DND-41 (cell line): ENCODE measurements at regions not wholly inside any gene's neighbourhood (a gene's known extent, or its start where the extent isn't known, plus 50 kb on each side); places are given as distances from the start of the nearest gene placed in this dataset.

Source experiments
- ATAC-seq: fragments of 200-7000 bp; cut with Tn5 transposase; 3 replicates; pipeline ENCODE4 v1.9.1; 2021; ENCODE audit warnings: low read depth; ENCODE audit not compliant: insufficient read depth
- DNase-seq: peaks from one replicate; pipeline ENCODE4 v3.0.0-alpha.2; 2020
- H2AFZ ChIP-seq: 2 replicates; pipeline ENCODE4 v1.6.0; 2012; ENCODE audit warnings: low read depth, low read length
- H3K27ac ChIP-seq: 2 replicates; pipeline ENCODE4 v1.5.1; 2012; ENCODE audit warnings: low read length, inconsistent platforms
- H3K27me3 ChIP-seq: fragments of 200-600 bp; sonication (generic); 2 replicates; pipeline ENCODE4 v1.6.0; 2012; ENCODE audit warnings: low read length, mild to moderate bottlenecking, inconsistent platforms; ENCODE audit not compliant: insufficient read depth, poor library complexity
- H3K36me3 ChIP-seq: 2 replicates; pipeline ENCODE4 v1.5.1; 2012; ENCODE audit warnings: low read length, inconsistent platforms; ENCODE audit not compliant: insufficient read depth
- H3K4me1 ChIP-seq: 2 replicates; pipeline ENCODE4 v1.5.1; 2012; ENCODE audit warnings: mild to moderate bottlenecking, low read length; ENCODE audit not compliant: insufficient read depth
- H3K4me2 ChIP-seq: 2 replicates; pipeline ENCODE4 v1.6.0; 2012; ENCODE audit warnings: mild to moderate bottlenecking, moderate library complexity, low read length, inconsistent platforms; ENCODE audit not compliant: insufficient read depth
- H3K4me3 ChIP-seq, 2 experiments: fragments of 200-600 bp in 1 of 2; shearing (Covaris generic) in 1 of 2; 2 replicates each; pipeline ENCODE4 v1.5.1; 2012 to 2016; ENCODE audit warnings: inconsistent platforms in 2 of 2, low read length in 2 of 2, mild to moderate bottlenecking in 2 of 2, low read depth in 1 of 2, moderate library complexity in 1 of 2
- H3K79me2 ChIP-seq: 2 replicates; pipeline ENCODE4 v1.6.0; 2012; ENCODE audit warnings: low read length, inconsistent platforms; ENCODE audit not compliant: insufficient read depth
- H3K9ac ChIP-seq: 2 replicates; pipeline ENCODE4 v1.6.0; 2012; ENCODE audit warnings: low read depth, mild to moderate bottlenecking, inconsistent platforms, low read length, moderate library complexity
- H3K9me3 ChIP-seq: 2 replicates; pipeline ENCODE4 v1.5.1; 2012; ENCODE audit warnings: low read length, moderate library complexity, mild to moderate bottlenecking, inconsistent platforms; ENCODE audit not compliant: insufficient read depth, severe bottlenecking
- H4K20me1 ChIP-seq: 2 replicates; pipeline ENCODE4 v1.6.0; 2012; ENCODE audit warnings: low read length; ENCODE audit not compliant: insufficient read depth
- CTCF ChIP-seq: IDR thresholded peaks from 2 replicates; pipeline ENCODE4 v1.5.1; 2012; ENCODE audit warnings: borderline replicate concordance, low read length, moderate library complexity, mild to moderate bottlenecking; ENCODE audit not compliant: poor library complexity, severe bottlenecking; ENCODE audit errors: extremely low read depth
- EZH2 ChIP-seq: IDR thresholded peaks from 3 replicates; pipeline ENCODE4 v1.6.1; 2012; ENCODE audit warnings: borderline replicate concordance, low read depth, mild to moderate bottlenecking, moderate library complexity, low read length, inconsistent platforms; ENCODE audit not compliant: severe bottlenecking

- H3K27ac ChIP-seq, result no peak overlapping the region
- H3K27me3 ChIP-seq, result no peaks in the 10 kb centered on the region
- no peaks in the 10 kb centered on the region for H3K9me3 ChIP-seq
- no peak overlapping the region for H3K4me3 ChIP-seq
- no peak overlapping the region for H3K4me2 ChIP-seq
- H3K79me2 ChIP-seq, result no peaks in the 10 kb centered on the region
- no peaks in the 10 kb centered on the region for H3K4me1 ChIP-seq
- DNase-seq (no peak), ATAC-seq (no peak)
- no peak for TF ChIP-seq EZH2
- no peak for TF ChIP-seq CTCF
- no peaks in the 10 kb centered on the region for H4K20me1 ChIP-seq
- no peak overlapping the region for H3K9ac ChIP-seq
- H2AFZ ChIP-seq, result no peak overlapping the region
- H3K36me3 ChIP-seq, result no peaks in the 10 kb centered on the region
These were observed 94.2 kb upstream of the CLEC14A start for GRCh38 chr14:38350102-38350501.

GRCh38 chr14:38342803-38343202, 86.9 kb upstream of the CLEC14A start:
- Histone ChIP-seq H3K4me3 (no peak overlapping the region), H3K36me3 (no peaks in the 10 kb centered on the region), H3K9ac (no peak overlapping the region), H3K4me2 (no peak overlapping the region), H2AFZ (no peak overlapping the region), H4K20me1 (no peaks in the 10 kb centered on the region), H3K27ac (no peak overlapping the region), H3K79me2 (no peaks in the 10 kb centered on the region), H3K27me3 (no peaks in the 10 kb centered on the region), H3K4me1 (no peaks in the 10 kb centered on the region), H3K9me3 (no peaks in the 10 kb centered on the region)
- TF ChIP-seq CTCF (no peak), EZH2 (no peak)
- no peak for DNase-seq
- ATAC-seq, result no peak

- Histone ChIP-seq H3K4me2 (no peak overlapping the region), H3K9ac (no peak overlapping the region), H3K27me3 (no peaks in the 10 kb centered on the region), H3K79me2 (no peaks in the 10 kb centered on the region), H3K4me1 (no peaks in the 10 kb centered on the region), H3K36me3 (no peaks in the 10 kb centered on the region), H3K9me3 (no peaks in the 10 kb centered on the region), H3K4me3 (no peak overlapping the region), H2AFZ (no peak overlapping the region), H4K20me1 (no peaks in the 10 kb centered on the region), H3K27ac (no peak overlapping the region)
- ATAC-seq (no peak), DNase-seq (no peak)
- TF ChIP-seq CTCF, result no peak
- no peak for TF ChIP-seq EZH2
These were observed 83.8 kb upstream of the CLEC14A start for GRCh38 chr14:38339696-38340095.

GRCh38 chr14:38336298-38336697, 80.4 kb upstream of the CLEC14A start:
- Histone ChIP-seq H3K4me3 (no peak overlapping the region), H3K4me1 (no peaks in the 10 kb centered on the region), H3K79me2 (no peaks in the 10 kb centered on the region), H3K4me2 (no peak overlapping the region), H3K36me3 (no peaks in the 10 kb centered on the region), H3K9ac (no peak overlapping the region), H3K27ac (no peak overlapping the region), H2AFZ (no peak overlapping the region), H3K27me3 (no peaks in the 10 kb centered on the region), H3K9me3 (no peaks in the 10 kb centered on the region), H4K20me1 (no peaks in the 10 kb centered on the region)
- TF ChIP-seq EZH2, result no peak
- no peak for TF ChIP-seq CTCF
- DNase-seq (no peak), ATAC-seq (no peak)
